Ectodermal cell (in vitro differentiated cells): ENCODE measurements at regions not wholly inside any gene's neighbourhood (a gene's known extent, or its start where the extent isn't known, plus 50 kb on each side); places are given as distances from the start of the nearest gene placed in this dataset.

Experiments
- H3K27ac ChIP-seq: 2 replicates; pipeline ENCODE4 v1.7.0; 2013; ENCODE audit warnings: mild to moderate bottlenecking, low read depth, low read length; ENCODE audit not compliant: insufficient read depth, poor library complexity, severe bottlenecking
- H3K27me3 ChIP-seq: 2 replicates; pipeline ENCODE4 v1.7.0; 2013; ENCODE audit warnings: mild to moderate bottlenecking, low read length; ENCODE audit not compliant: insufficient read depth, control insufficient read depth, poor library complexity, severe bottlenecking
- H3K36me3 ChIP-seq: one replicate; pipeline ENCODE4 v1.7.0; 2013; ENCODE audit warnings: low read length; ENCODE audit not compliant: control insufficient read depth, insufficient read depth
- H3K4me1 ChIP-seq: one replicate; pipeline ENCODE4 v1.7.0; 2013; ENCODE audit warnings: low read length; ENCODE audit not compliant: control insufficient read depth, insufficient read depth
- H3K4me3 ChIP-seq: 2 replicates; pipeline ENCODE4 v1.7.0; 2013; ENCODE audit warnings: low read depth, low read length, control low read depth; ENCODE audit not compliant: insufficient read depth
- H3K9me3 ChIP-seq: 2 replicates; pipeline ENCODE4 v1.7.0; 2013; ENCODE audit warnings: mild to moderate bottlenecking, low read length, moderate library complexity; ENCODE audit not compliant: control insufficient read depth
- WGBS, 2 experiments: methylation state at CpG; one replicate each; pipeline ENCODE4 v1.1.7; 2013; ENCODE audit warnings: missing lambda C conversion rate in 2 of 2; 5-methylcytosine and 5-hydroxymethylcytosine counted together

- no peaks in the 10 kb centered on the region for H3K9me3 ChIP-seq
- 92 to 93% methylated on average over 4 of the region's 4 CpGs for WGBS, 2 experiments
Observed at GRCh38 chr16:82425661-82426060, 201.1 kb upstream of the CDH13 start.

GRCh38 chr16:82421851-82422250, 204.9 kb upstream of the CDH13 start:
- no peaks in the 10 kb centered on the region for H3K27me3 ChIP-seq
- no peak overlapping the region for H3K27ac ChIP-seq
- WGBS, 2 experiments, result 82 to 97% methylated on average over 1 of the region's 1 CpG
- no peaks in the 10 kb centered on the region for H3K4me1 ChIP-seq
- no peaks in the 10 kb centered on the region for H3K36me3 ChIP-seq
- H3K9me3 ChIP-seq, result no peaks in the 10 kb centered on the region
- no peak overlapping the region for H3K4me3 ChIP-seq

More at GRCh38 chr16:82425661-82426060, 201.1 kb upstream of the CDH13 start:
- H3K4me1 ChIP-seq, result no peaks in the 10 kb centered on the region
- H3K27ac ChIP-seq, result no peak overlapping the region
- no peaks in the 10 kb centered on the region for H3K36me3 ChIP-seq
- no peak overlapping the region for H3K4me3 ChIP-seq
- H3K27me3 ChIP-seq, result no peaks in the 10 kb centered on the region

DNA sequence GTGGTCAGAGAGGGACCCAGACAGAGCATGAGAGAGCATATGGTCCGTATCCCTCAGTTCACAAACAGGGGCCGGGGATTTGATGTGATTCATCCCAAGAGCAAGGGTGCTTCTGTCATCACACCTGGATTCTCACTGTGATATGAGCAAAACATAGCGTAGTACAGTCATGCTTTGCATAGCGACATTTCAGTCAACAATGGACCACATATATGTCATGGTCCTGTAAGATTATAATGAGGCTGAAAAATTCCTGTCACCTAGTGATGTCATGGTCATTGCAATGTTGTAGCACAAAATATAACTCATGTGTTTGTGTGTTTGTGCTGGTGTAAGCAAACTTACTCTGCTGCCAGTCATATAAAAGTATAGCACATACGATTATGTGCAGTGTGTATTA, 207.4 kb upstream of the CDH13 start:
- no peak overlapping the region for H3K27ac ChIP-seq
- 94 to 96% methylated on average over 4 to 5 of the region's 5 CpGs for WGBS, 2 experiments
- no peak overlapping the region for H3K4me3 ChIP-seq
- H3K4me1 ChIP-seq, result no peaks in the 10 kb centered on the region
- no peaks in the 10 kb centered on the region for H3K27me3 ChIP-seq
- H3K9me3 ChIP-seq, result no peaks in the 10 kb centered on the region
- no peaks in the 10 kb centered on the region for H3K36me3 ChIP-seq

DNA sequence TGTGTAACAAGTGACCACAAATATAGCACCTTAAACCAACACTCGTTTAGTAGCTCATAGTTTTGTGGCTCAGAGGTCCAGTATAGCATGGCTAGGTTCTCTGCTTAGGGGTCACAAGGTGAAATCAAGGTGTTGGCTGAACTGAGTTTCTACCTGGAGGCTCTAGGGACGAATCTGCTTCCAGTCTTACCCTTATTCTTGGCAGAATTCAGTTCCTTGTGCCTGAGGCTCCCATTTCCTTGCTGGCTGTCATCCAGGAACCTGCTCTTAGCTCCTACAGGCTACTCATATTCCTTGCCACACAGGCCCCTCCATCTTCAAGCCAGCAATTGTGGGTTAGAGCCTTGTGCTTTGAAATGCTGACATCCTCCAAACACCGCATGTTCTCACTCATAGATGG, 212.3 kb upstream of the CDH13 start:
- Histone ChIP-seq H3K9me3 (no peaks in the 10 kb centered on the region), H3K4me3 (no peak overlapping the region), H3K27ac (no peak overlapping the region), H3K36me3 (no peaks in the 10 kb centered on the region), H3K27me3 (no peaks in the 10 kb centered on the region), H3K4me1 (no peaks in the 10 kb centered on the region)
- 79 to 90% methylated on average over 2 to 3 of the region's 3 CpGs for WGBS, 2 experiments

DNA sequence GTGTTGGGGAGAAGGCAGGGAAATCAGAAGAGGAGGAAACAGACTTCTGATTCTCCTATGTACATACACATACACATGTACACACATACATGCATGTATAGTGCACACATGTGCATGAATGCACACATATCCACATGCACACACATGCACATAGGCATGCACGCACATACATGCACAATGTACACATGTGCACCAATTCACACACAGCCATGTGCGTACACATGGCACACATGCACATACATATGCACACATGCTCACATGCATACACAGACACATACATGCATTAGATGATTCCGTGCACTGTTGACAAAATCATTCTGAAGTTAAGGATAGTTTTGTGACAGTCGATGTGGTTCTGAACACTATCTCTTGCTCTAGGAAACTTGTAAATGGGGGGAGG, 214.0 kb upstream of the CDH13 start:
- no peaks in the 10 kb centered on the region for H3K36me3 ChIP-seq
- no peaks in the 10 kb centered on the region for H3K4me1 ChIP-seq
- H3K27me3 ChIP-seq, result no peaks in the 10 kb centered on the region
- 93 to 94% methylated on average over 4 of the region's 4 CpGs for WGBS, 2 experiments
- no peak overlapping the region for H3K4me3 ChIP-seq
- H3K27ac ChIP-seq, result no peak overlapping the region
- H3K9me3 ChIP-seq, result no peaks in the 10 kb centered on the region

- Histone ChIP-seq H3K9me3 (no peaks in the 10 kb centered on the region), H3K27me3 (no peaks in the 10 kb centered on the region), H3K4me1 (no peaks in the 10 kb centered on the region), H3K36me3 (no peaks in the 10 kb centered on the region), H3K4me3 (no peak overlapping the region), H3K27ac (no peak overlapping the region)
- WGBS, 2 experiments, result 82% methylated on average over 4 to 6 of the region's 6 CpGs
Observed at GRCh38 chr16:82405736-82406135, 221.0 kb upstream of the CDH13 start.

DNA sequence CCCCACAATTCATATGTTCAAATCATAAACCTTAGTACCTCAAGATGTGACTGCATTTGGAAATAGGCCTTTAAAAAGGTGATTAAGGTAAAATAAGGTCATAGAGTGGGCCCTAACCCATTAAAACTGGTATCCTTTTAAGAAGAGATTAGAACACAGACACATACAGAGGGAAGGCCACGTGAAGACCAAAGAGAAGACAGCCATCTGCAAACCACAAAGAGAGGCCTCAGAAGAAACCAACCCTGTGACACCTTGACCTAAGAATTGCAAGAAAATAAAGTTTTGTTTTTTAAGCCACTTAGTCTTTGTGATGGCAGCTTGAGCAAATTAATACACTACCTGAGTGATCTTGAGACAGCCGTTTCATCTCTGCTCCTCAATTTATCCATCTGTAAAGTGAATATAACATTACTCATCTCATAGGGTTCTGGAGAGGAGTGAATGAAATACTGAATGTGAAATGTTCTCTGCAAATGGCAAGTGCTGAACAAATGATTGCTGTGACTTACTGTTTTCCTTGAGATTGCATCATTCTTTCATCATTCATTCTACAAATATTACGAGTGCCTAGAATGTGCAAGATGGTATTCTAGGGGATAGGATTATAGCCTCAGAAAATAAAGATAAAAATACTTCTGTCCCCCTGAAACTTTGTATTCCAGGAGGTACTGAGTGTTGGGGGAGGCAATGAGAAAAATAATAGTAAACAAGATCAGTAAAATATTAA, 222.0 kb upstream of the CDH13 start:
- H3K27me3 ChIP-seq, result no peaks in the 10 kb centered on the region
- WGBS, 2 experiments, result 89 to 100% methylated on average over 1 to 3 of the region's 3 CpGs

GRCh38 chr16:82402665-82403218, 224.0 kb upstream of the CDH13 start:
- Histone ChIP-seq H3K4me1 (no peaks in the 10 kb centered on the region), H3K27me3 (no peaks in the 10 kb centered on the region), H3K27ac (no peak overlapping the region), H3K9me3 (no peaks in the 10 kb centered on the region), H3K4me3 (no peak overlapping the region), H3K36me3 (no peaks in the 10 kb centered on the region)
- WGBS, 2 experiments, result 94 to 96% methylated on average over 5 of the region's 5 CpGs

More for the DNA sequence above, 222.0 kb upstream of the CDH13 start:
- Histone ChIP-seq H3K4me1 (no peaks in the 10 kb centered on the region), H3K27ac (no peak overlapping the region), H3K4me3 (no peak overlapping the region), H3K36me3 (no peaks in the 10 kb centered on the region), H3K9me3 (no peaks in the 10 kb centered on the region)

DNA sequence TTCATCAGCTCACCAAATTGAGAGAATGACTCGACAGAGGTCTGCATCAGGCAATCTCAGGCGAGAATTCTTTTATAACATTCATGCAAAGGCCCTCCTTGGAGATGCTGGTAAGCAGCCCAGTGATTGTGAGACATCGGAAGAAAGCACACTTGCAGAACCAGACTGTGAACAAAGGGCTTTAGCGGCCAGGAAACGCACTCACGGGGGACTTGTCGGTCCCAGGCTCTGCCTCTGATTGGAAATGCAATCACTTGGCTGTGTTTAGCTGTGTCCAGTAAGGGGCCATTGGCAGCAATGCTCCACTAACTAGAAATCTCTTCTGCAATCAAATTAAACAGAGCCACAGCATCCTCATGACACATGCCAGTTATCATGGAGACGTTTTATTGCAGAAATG, 226.7 kb upstream of the CDH13 start:
- 70 to 72% methylated on average over 8 of the region's 8 CpGs for WGBS, 2 experiments
- Histone ChIP-seq H3K4me1 (no peaks in the 10 kb centered on the region), H3K27me3 (no peaks in the 10 kb centered on the region), H3K27ac (no peak overlapping the region), H3K9me3 (no peaks in the 10 kb centered on the region), H3K4me3 (no peak overlapping the region), H3K36me3 (no peaks in the 10 kb centered on the region)

DNA sequence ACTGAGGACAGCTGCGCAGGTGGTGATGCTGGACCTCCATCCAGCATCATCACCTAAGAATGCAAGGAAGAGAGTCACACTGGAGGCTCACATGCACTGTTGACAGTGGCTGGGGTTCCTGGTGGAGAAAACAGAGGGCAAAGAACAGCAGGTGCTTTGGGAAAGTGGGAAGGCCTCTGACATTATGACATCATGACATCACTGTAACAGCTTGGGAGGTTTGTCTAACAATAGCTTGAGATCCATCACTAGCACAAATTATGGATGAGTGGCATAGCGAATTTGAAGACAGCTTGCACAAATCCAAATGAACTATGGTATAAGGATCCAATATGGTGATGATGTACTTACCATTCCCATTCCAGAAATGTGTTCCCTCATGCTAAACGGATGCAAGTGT, 226.5 kb upstream of the MPHOSPH6 start:
- H3K9me3 ChIP-seq, result no peaks in the 10 kb centered on the region
- no peak overlapping the region for H3K4me3 ChIP-seq
- H3K27ac ChIP-seq, result no peak overlapping the region
- no peaks in the 10 kb centered on the region for H3K27me3 ChIP-seq
- H3K4me1 ChIP-seq, result no peaks in the 10 kb centered on the region
- no peaks in the 10 kb centered on the region for H3K36me3 ChIP-seq
- WGBS, 2 experiments, result 88 to 93% methylated on average over 3 of the region's 3 CpGs
